22Rv1 (cell line): ENCODE measurements at regions not wholly inside any gene's neighbourhood (a gene's known extent, or its start where the extent isn't known, plus 50 kb on each side); places are given as distances from the start of the nearest gene placed in this dataset.

Experiments
- ZFX ChIP-seq: fragments of 450-650 bp; IDR thresholded peaks from 2 replicates; pipeline ENCODE4 v1.6.1; 2017; ENCODE audit warnings: antibody characterized with exemption, borderline replicate concordance
- TF ChIP-seq, protein P1 (sequence below): fragments of 450-650 bp; IDR thresholded peaks from 2 replicates; pipeline ENCODE4 v1.5.1; 2017; ENCODE audit warnings: mild to moderate bottlenecking

- TF ChIP-seq, protein P1, sequence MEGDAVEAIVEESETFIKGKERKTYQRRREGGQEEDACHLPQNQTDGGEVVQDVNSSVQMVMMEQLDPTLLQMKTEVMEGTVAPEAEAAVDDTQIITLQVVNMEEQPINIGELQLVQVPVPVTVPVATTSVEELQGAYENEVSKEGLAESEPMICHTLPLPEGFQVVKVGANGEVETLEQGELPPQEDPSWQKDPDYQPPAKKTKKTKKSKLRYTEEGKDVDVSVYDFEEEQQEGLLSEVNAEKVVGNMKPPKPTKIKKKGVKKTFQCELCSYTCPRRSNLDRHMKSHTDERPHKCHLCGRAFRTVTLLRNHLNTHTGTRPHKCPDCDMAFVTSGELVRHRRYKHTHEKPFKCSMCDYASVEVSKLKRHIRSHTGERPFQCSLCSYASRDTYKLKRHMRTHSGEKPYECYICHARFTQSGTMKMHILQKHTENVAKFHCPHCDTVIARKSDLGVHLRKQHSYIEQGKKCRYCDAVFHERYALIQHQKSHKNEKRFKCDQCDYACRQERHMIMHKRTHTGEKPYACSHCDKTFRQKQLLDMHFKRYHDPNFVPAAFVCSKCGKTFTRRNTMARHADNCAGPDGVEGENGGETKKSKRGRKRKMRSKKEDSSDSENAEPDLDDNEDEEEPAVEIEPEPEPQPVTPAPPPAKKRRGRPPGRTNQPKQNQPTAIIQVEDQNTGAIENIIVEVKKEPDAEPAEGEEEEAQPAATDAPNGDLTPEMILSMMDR: no peak
- no peak for TF ChIP-seq ZFX
Observed at GRCh38 chr15:77831986-77832385, 199.3 kb upstream of the LINGO1 start.
